ENCODE measurements at regions not wholly inside any gene's neighbourhood (a gene's known extent, or its start where the extent isn't known, plus 50 kb on each side); places are given as distances from the start of the nearest gene placed in this dataset.

GRCh38 chr3:194223951-194224350, 88.0 kb downstream of the HES1 start:
- no peak for DNase-seq (ENCODE audit: extremely low spot score in 2 of 2)
- TF ChIP-seq POLR2A (IDR thresholded peaks at IDR 0.05) (no peak), POLR2AphosphoS5 (IDR thresholded peaks at IDR 0.05; ENCODE audit: insufficient read depth in 1 of 2, low read depth in 1 of 2) (no peak)
- TF ChIP-seq, protein P1, sequence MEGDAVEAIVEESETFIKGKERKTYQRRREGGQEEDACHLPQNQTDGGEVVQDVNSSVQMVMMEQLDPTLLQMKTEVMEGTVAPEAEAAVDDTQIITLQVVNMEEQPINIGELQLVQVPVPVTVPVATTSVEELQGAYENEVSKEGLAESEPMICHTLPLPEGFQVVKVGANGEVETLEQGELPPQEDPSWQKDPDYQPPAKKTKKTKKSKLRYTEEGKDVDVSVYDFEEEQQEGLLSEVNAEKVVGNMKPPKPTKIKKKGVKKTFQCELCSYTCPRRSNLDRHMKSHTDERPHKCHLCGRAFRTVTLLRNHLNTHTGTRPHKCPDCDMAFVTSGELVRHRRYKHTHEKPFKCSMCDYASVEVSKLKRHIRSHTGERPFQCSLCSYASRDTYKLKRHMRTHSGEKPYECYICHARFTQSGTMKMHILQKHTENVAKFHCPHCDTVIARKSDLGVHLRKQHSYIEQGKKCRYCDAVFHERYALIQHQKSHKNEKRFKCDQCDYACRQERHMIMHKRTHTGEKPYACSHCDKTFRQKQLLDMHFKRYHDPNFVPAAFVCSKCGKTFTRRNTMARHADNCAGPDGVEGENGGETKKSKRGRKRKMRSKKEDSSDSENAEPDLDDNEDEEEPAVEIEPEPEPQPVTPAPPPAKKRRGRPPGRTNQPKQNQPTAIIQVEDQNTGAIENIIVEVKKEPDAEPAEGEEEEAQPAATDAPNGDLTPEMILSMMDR (IDR thresholded peaks at IDR 0.05), result no peak
- intact Hi-C loops (cut with DNase I), result no loop called here
- H3K4me3 ChIP-seq, result no peak overlapping the region
- H3K27ac ChIP-seq, result no peak overlapping the region
- no peaks in the 10 kb centered on the region for H3K4me1 ChIP-seq
- H3K36me3 ChIP-seq, result no peaks in the 10 kb centered on the region
- no peaks in the 10 kb centered on the region for H3K27me3 ChIP-seq
- no peaks in the 10 kb centered on the region for H3K9me3 ChIP-seq

DNA sequence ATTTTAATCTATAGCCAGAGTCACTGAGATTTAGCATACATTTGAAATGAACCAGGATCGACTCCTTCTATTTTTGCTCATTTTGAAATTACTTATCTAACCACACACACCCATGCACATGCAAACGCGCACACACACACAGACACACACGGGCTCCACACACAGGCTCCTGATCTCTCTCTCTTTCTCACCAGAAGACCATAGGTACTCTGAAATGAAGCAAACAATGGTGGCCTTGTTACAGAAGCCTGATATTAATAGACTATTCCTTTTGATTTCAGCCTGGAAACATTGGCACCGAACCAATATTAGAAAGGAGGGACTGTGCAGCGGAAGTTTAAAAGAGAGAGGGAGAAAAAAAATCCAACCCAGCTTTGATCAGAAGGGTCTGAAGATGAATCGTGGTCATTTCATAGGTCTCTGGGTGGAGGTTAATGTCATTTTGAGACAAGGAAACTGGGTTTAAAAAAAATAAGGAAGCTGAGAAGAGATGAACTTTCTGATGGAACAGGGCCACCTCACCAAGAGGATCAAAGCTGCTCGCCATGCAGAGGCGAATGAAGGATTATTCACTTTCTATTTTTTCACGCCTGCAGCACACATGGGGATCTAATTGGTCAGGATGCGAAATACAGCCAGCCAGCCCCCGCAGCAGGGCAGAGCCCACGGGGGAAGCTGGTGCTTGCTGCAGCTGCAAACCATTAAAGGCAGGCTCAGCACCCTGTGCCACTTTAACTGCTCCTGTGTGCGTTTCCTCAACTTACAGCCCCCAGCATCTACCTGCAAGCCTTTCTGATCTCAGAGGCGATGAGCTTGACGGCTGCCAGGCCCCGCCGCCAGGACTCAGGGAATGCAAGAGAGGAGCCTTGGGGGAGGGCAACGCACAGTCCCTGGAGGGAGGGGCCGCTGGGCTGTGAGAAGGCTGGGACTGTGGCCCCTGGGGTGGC, 88.8 kb downstream of the HES1 start:
- H3K27me3 ChIP-seq, result no peaks in the 10 kb centered on the region
- no peak for DNase-seq (ENCODE audit: extremely low spot score in 2 of 2)
- intact Hi-C loops (cut with DNase I), result no loop called here
- no peak overlapping the region for H3K27ac ChIP-seq
- no peaks in the 10 kb centered on the region for H3K36me3 ChIP-seq
- H3K9me3 ChIP-seq, result no peaks in the 10 kb centered on the region
- TF ChIP-seq POLR2A (IDR thresholded peaks at IDR 0.05), result no peak
- TF ChIP-seq POLR2AphosphoS5 (IDR thresholded peaks at IDR 0.05; ENCODE audit: insufficient read depth in 1 of 2, low read depth in 1 of 2), result no peak
- TF ChIP-seq, protein P1 (IDR thresholded peaks at IDR 0.05), result no peak
- H3K4me1 ChIP-seq, result no peaks in the 10 kb centered on the region
- no peak overlapping the region for H3K4me3 ChIP-seq

- TF ChIP-seq, protein P1 (IDR thresholded peaks at IDR 0.05), result no peak
- TF ChIP-seq POLR2AphosphoS5 (IDR thresholded peaks at IDR 0.05; ENCODE audit: insufficient read depth in 1 of 2, low read depth in 1 of 2) (no peak), POLR2A (IDR thresholded peaks at IDR 0.05) (no peak)
- no peak overlapping the region for H3K4me3 ChIP-seq
- intact Hi-C loops (cut with DNase I), result no loop called here
- no peaks in the 10 kb centered on the region for H3K4me1 ChIP-seq
- no peaks in the 10 kb centered on the region for H3K9me3 ChIP-seq
- no peaks in the 10 kb centered on the region for H3K27me3 ChIP-seq
- no peak overlapping the region for H3K27ac ChIP-seq
- DNase-seq (ENCODE audit: extremely low spot score in 2 of 2), result no peak
- no peaks in the 10 kb centered on the region for H3K36me3 ChIP-seq
Measured at GRCh38 chr3:194225418-194225812, 89.5 kb downstream of the HES1 start.

- Histone ChIP-seq H3K27ac (no peak overlapping the region), H3K9me3 (no peaks in the 10 kb centered on the region), H3K36me3 (no peaks in the 10 kb centered on the region), H3K4me3 (no peak overlapping the region), H3K4me1 (no peaks in the 10 kb centered on the region), H3K27me3 (no peaks in the 10 kb centered on the region)
- no peak for DNase-seq (ENCODE audit: extremely low spot score in 2 of 2)
- TF ChIP-seq, protein P1 (IDR thresholded peaks at IDR 0.05), result no peak
- TF ChIP-seq POLR2AphosphoS5 (IDR thresholded peaks at IDR 0.05; ENCODE audit: insufficient read depth in 1 of 2, low read depth in 1 of 2) (no peak), POLR2A (IDR thresholded peaks at IDR 0.05) (no peak)
- intact Hi-C loops (cut with DNase I), result no loop called here
Measured at GRCh38 chr3:194225988-194226663, 90.2 kb downstream of the HES1 start.

Measured in vagina (tissue), 2 donors.